ENCODE measurements at regions not wholly inside any gene's neighbourhood (a gene's known extent, or its start where the extent isn't known, plus 50 kb on each side); places are given as distances from the start of the nearest gene placed in this dataset.

DNA sequence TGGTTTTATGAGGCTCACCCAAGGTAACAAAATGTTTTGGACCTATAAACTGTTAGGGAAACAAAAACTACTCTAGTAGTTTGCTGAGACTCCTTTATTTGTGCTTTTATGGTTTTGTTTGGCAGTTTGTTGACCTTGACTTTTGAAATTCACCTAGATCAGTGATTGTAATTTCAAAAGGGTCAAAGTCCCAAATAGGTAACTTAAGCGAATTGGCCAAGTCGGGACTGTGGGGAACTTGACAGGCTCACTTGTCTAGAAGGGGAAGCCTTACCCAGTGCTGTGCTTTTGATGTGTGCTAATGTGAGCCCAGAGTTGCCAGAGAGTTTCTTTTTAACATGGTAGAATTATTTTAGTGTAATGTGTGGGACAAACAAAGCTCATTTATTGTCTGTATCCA is 87.2 kb upstream of the SGCD start:
- no peak for DNase-seq (ENCODE audit: extremely low read depth, insufficient read length)
- Histone ChIP-seq H3K27me3 (replicated peaks; ENCODE audit: control insufficient read depth, insufficient read depth, low read length) (no peaks in the 10 kb centered on the region), H3K4me3 (replicated peaks; ENCODE audit: low read depth, low read length) (no peak overlapping the region), H3K36me3 (ENCODE audit: control insufficient read depth, insufficient read depth, low read length) (no peaks in the 10 kb centered on the region)
- TF ChIP-seq CTCF (IDR thresholded peaks at IDR 0.05; ENCODE audit: insufficient read depth, low read length, poor library complexity, severe bottlenecking) = no peak

- H3K27me3 ChIP-seq (replicated peaks; ENCODE audit: control insufficient read depth, insufficient read depth, low read length) = no peaks in the 10 kb centered on the region
- H3K36me3 ChIP-seq (ENCODE audit: control insufficient read depth, insufficient read depth, low read length) = no peaks in the 10 kb centered on the region
- TF ChIP-seq CTCF (IDR thresholded peaks at IDR 0.05; ENCODE audit: insufficient read depth, low read length, poor library complexity, severe bottlenecking) = no peak
- no peak overlapping the region for H3K4me3 ChIP-seq (replicated peaks; ENCODE audit: low read depth, low read length)
- DNase-seq (ENCODE audit: extremely low read depth, insufficient read length) = no peak
Measured at GRCh38 chr5:156240414-156240813, 86.5 kb upstream of the SGCD start.

GRCh38 chr5:156241266-156241665 is 85.7 kb upstream of the SGCD start:
- TF ChIP-seq CTCF (IDR thresholded peaks at IDR 0.05; ENCODE audit: insufficient read depth, low read length, poor library complexity, severe bottlenecking) = no peak
- Histone ChIP-seq H3K36me3 (ENCODE audit: control insufficient read depth, insufficient read depth, low read length) (no peaks in the 10 kb centered on the region), H3K27me3 (replicated peaks; ENCODE audit: control insufficient read depth, insufficient read depth, low read length) (no peaks in the 10 kb centered on the region), H3K4me3 (replicated peaks; ENCODE audit: low read depth, low read length) (no peak overlapping the region)
- no peak for DNase-seq (ENCODE audit: extremely low read depth, insufficient read length)

DNA sequence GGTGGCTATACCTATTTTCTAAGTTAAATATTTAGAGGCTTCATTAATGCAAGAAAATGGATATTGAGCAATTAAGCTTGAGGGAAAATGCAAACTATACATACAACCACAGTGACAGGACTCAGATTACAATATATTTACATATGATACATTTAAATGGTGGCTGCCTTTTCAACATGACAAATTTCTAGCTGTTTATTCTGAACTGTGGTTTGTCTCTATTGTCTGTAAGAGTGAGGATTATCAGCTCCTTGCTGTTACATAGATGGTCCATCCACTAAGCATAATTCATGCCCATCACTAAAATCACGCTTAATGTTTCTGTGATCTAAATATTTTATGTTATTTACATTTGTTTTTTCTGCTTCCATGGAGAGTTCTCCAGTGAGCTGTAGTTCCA is 81.1 kb upstream of the SGCD start:
- H3K36me3 ChIP-seq (ENCODE audit: control insufficient read depth, insufficient read depth, low read length) = no peaks in the 10 kb centered on the region
- no peaks in the 10 kb centered on the region for H3K27me3 ChIP-seq (replicated peaks; ENCODE audit: control insufficient read depth, insufficient read depth, low read length)
- no peak for TF ChIP-seq CTCF (IDR thresholded peaks at IDR 0.05; ENCODE audit: insufficient read depth, low read length, poor library complexity, severe bottlenecking)
- H3K4me3 ChIP-seq (replicated peaks; ENCODE audit: low read depth, low read length) = no peak overlapping the region
- no peak for DNase-seq (ENCODE audit: extremely low read depth, insufficient read length)

DNA sequence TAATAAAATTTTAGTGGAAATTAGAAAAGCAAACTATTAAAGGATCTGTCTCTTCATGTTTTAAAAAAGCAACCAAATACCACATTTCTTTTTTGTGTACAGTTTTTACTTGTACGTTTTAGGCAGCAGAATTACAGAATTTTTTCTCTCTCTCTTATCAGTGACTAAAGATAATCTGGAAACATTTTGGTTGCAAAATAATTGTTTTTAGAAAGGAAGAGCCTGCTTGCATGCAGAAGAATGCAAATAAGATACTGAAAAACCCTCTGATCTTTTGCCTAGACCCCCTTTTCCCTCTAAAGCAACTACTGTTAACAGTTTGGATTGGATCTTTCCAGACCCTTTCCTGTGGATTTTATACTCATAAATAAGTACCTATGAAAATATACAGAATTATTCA is 75.9 kb upstream of the SGCD start:
- no peak for TF ChIP-seq CTCF (IDR thresholded peaks at IDR 0.05; ENCODE audit: insufficient read depth, low read length, poor library complexity, severe bottlenecking)
- no peaks in the 10 kb centered on the region for H3K36me3 ChIP-seq (ENCODE audit: control insufficient read depth, insufficient read depth, low read length)
- no peak for DNase-seq (ENCODE audit: extremely low read depth, insufficient read length)
- H3K4me3 ChIP-seq (replicated peaks; ENCODE audit: low read depth, low read length) = no peak overlapping the region
- H3K27me3 ChIP-seq (replicated peaks; ENCODE audit: control insufficient read depth, insufficient read depth, low read length) = no peaks in the 10 kb centered on the region

GRCh38 chr5:156253130-156253529 is 73.8 kb upstream of the SGCD start:
- no peak for TF ChIP-seq CTCF (IDR thresholded peaks at IDR 0.05; ENCODE audit: insufficient read depth, low read length, poor library complexity, severe bottlenecking)
- DNase-seq (ENCODE audit: extremely low read depth, insufficient read length) = no peak
- no peak overlapping the region for H3K4me3 ChIP-seq (replicated peaks; ENCODE audit: low read depth, low read length)
- H3K36me3 ChIP-seq (ENCODE audit: control insufficient read depth, insufficient read depth, low read length) = no peaks in the 10 kb centered on the region
- no peaks in the 10 kb centered on the region for H3K27me3 ChIP-seq (replicated peaks; ENCODE audit: control insufficient read depth, insufficient read depth, low read length)

Measured in GM06990 (cell line).